ENCODE measurements at regions not wholly inside any gene's neighbourhood (a gene's known extent, or its start where the extent isn't known, plus 50 kb on each side); places are given as distances from the start of the nearest gene placed in this dataset.

- Histone ChIP-seq H3K4me1 (ENCODE audit: low read depth, poor library complexity, severe bottlenecking) (peaks cover 26% of the 10 kb centered on the region), H3K4me2 (peak overlapping the region; percentile 82), H3K9ac (no peak overlapping the region), H3K79me2 (ENCODE audit: insufficient read depth, low read depth) (no peaks in the 10 kb centered on the region), H3K36me3 (ENCODE audit: insufficient read depth) (no peaks in the 10 kb centered on the region), H3K27me3 (ENCODE audit: insufficient read depth, low read depth) (no peaks in the 10 kb centered on the region), H3K4me3 (IDR thresholded peaks at IDR 0.05; ENCODE audit: insufficient read depth, low read depth, low read length) (no peak overlapping the region), H3K27ac (peak overlapping the region; percentile 69), H2AFZ (ENCODE audit: low read depth) (peak overlapping the region; percentile 69), H4K20me1 (ENCODE audit: insufficient read depth) (no peaks in the 10 kb centered on the region)
- no peak for TF ChIP-seq CTCF (conservative IDR thresholded peaks at IDR 0.05; ENCODE audit: low read depth, low read length)
Observed at GRCh38 chr18:67260841-67261240, 255.7 kb downstream of the DSEL start.

DNA sequence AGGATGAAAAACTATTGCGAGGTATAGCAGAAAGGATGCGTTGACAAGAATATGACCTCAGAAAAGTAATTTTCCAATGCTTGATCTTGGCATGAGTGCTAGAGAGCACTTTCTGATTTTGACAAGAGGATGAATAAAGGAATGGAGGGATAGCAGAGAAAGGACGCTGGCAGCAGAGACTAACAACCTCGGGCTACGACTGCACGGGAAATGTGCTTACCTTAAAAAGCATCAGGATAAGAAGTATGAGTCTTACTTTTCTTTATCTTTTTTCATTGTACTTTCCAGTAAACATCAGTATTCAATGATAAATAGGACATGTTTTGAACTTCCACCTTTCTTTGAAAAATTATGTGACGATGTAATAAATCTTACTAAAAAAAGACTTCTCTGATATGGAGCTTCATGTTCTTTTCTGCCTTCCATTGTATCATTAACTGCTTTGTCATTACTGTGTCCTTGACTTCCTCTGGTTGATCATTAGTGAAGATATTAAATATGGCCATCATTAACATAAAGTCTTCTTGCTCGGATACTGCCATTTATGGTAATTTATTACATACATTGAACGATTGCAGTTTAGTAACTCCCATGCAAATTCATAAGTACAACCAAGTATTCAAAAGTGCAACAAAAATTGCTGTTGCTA is 265.6 kb downstream of the DSEL start:
- Histone ChIP-seq H3K4me1 (ENCODE audit: low read depth, poor library complexity, severe bottlenecking) (no peaks in the 10 kb centered on the region), H4K20me1 (ENCODE audit: insufficient read depth) (no peaks in the 10 kb centered on the region), H2AFZ (ENCODE audit: low read depth) (no peak overlapping the region), H3K9ac (no peak overlapping the region), H3K4me2 (no peak overlapping the region), H3K4me3 (IDR thresholded peaks at IDR 0.05; ENCODE audit: insufficient read depth, low read depth, low read length) (no peak overlapping the region), H3K36me3 (ENCODE audit: insufficient read depth) (no peaks in the 10 kb centered on the region), H3K27ac (no peak overlapping the region), H3K79me2 (ENCODE audit: insufficient read depth, low read depth) (no peaks in the 10 kb centered on the region), H3K27me3 (ENCODE audit: insufficient read depth, low read depth) (no peaks in the 10 kb centered on the region)
- no peak for TF ChIP-seq CTCF (conservative IDR thresholded peaks at IDR 0.05; ENCODE audit: low read depth, low read length)

- H3K9ac ChIP-seq: peak overlapping the region; percentile 24; the same call in 1 of the 2 replicates
- no peak for TF ChIP-seq CTCF (conservative IDR thresholded peaks at IDR 0.05; ENCODE audit: low read depth, low read length)
- peak overlapping the region; percentile 37 for H3K4me2 ChIP-seq
- H3K27me3 ChIP-seq (ENCODE audit: insufficient read depth, low read depth): no peaks in the 10 kb centered on the region
- H3K4me3 ChIP-seq (IDR thresholded peaks at IDR 0.05; ENCODE audit: insufficient read depth, low read depth, low read length): no peak overlapping the region
- H3K79me2 ChIP-seq (ENCODE audit: insufficient read depth, low read depth): no peaks in the 10 kb centered on the region
- H3K27ac ChIP-seq: no peak overlapping the region
- no peaks in the 10 kb centered on the region for H3K36me3 ChIP-seq (ENCODE audit: insufficient read depth)
- H3K4me1 ChIP-seq (ENCODE audit: low read depth, poor library complexity, severe bottlenecking): peaks cover 12% of the 10 kb centered on the region
- no peaks in the 10 kb centered on the region for H4K20me1 ChIP-seq (ENCODE audit: insufficient read depth)
- H2AFZ ChIP-seq (ENCODE audit: low read depth): peak overlapping the region; percentile 84
Observed at GRCh38 chr18:67243799-67244587, 272.5 kb downstream of the DSEL start.

GRCh38 chr18:67242001-67242400 is 274.5 kb downstream of the DSEL start:
- Histone ChIP-seq H3K4me2 (no peak overlapping the region), H2AFZ (ENCODE audit: low read depth) (no peak overlapping the region), H3K4me3 (IDR thresholded peaks at IDR 0.05; ENCODE audit: insufficient read depth, low read depth, low read length) (no peak overlapping the region), H3K9ac (no peak overlapping the region), H3K79me2 (ENCODE audit: insufficient read depth, low read depth) (no peaks in the 10 kb centered on the region), H3K27ac (no peak overlapping the region), H4K20me1 (ENCODE audit: insufficient read depth) (no peaks in the 10 kb centered on the region), H3K4me1 (ENCODE audit: low read depth, poor library complexity, severe bottlenecking) (peaks cover 12% of the 10 kb centered on the region), H3K27me3 (ENCODE audit: insufficient read depth, low read depth) (no peaks in the 10 kb centered on the region), H3K36me3 (ENCODE audit: insufficient read depth) (no peaks in the 10 kb centered on the region)
- no peak for TF ChIP-seq CTCF (conservative IDR thresholded peaks at IDR 0.05; ENCODE audit: low read depth, low read length)
